Glutamatergic neuron (in vitro differentiated cells): ENCODE measurements at regions not wholly inside any gene's neighbourhood (a gene's known extent, or its start where the extent isn't known, plus 50 kb on each side); places are given as distances from the start of the nearest gene placed in this dataset.

Experiments used
- DNase-seq: peaks from one replicate; pipeline ENCODE4 v3.0.0; 2022
- H3K27ac Mint-ChIP-seq: one replicate; pipeline ENCODE4 v1.8.0; 2020; ENCODE audit warnings: mild to moderate bottlenecking, mixed read lengths, inconsistent platforms; ENCODE audit not compliant: unreplicated experiment
- H3K27me3 Mint-ChIP-seq: one replicate; pipeline ENCODE4 v1.8.0; 2020; ENCODE audit warnings: mild to moderate bottlenecking, moderate library complexity, mixed read lengths, inconsistent platforms; ENCODE audit not compliant: unreplicated experiment
- H3K36me3 Mint-ChIP-seq: one replicate; pipeline ENCODE4 v1.8.0; 2020; ENCODE audit warnings: mild to moderate bottlenecking, mixed read lengths, inconsistent platforms; ENCODE audit not compliant: unreplicated experiment
- H3K4me1 Mint-ChIP-seq: one replicate; pipeline ENCODE4 v1.8.0; 2020; ENCODE audit warnings: mild to moderate bottlenecking, low read depth, mixed read lengths, inconsistent platforms; ENCODE audit not compliant: unreplicated experiment
- H3K4me3 Mint-ChIP-seq: one replicate; pipeline ENCODE4 v1.8.0; 2020; ENCODE audit warnings: mild to moderate bottlenecking, mixed read lengths, inconsistent platforms; ENCODE audit not compliant: unreplicated experiment
- H3K9me3 Mint-ChIP-seq: one replicate; pipeline ENCODE4 v1.8.0; 2020; ENCODE audit warnings: mild to moderate bottlenecking, moderate library complexity, mixed read lengths, inconsistent platforms; ENCODE audit not compliant: unreplicated experiment
- TF ChIP-seq, protein P1 (sequence below): fragments of 200-600 bp; sonication (generic); IDR thresholded peaks from one replicate; pipeline ENCODE4 v1.5.0; 2021; ENCODE audit not compliant: partially characterized antibody, unreplicated experiment

DNA sequence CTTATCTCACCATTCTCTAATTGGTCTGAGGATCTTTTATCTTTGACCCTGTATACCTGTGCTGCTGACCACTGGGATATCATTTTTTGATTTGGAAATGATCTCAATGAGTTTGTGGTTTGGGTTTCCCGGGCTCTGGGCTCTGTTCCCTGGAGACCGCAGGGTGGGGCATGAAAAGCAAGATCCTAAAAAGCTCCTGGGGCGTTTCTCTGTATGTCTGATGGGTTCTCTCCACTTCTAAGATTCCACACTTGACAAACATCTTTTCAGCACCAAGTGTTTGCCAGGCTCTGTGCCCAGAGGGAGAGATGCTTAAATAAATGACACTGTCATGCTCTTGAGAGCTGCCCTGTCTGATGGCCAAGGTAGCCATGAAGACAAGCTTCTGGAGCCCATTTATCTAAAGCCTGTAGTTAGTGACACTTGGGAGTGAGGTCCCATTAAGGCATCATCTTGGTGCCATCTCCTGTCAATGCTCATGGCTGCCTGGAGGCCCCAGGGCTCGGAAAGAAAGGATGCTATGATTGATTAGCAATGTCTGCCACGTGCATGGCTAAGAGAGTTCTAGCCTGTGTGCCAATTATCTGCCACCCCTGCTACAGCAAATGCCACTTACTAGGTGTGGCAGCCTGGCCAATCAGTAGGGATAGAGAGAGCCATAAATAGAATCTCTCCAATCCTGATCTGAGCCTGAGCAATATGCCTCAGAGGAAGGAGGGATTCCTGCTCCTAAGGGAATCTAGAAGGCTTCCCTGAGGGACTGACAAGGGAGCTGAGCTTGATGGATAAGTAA is 531.6 kb downstream of the MN1 start:
- Mint-ChIP-seq H3K36me3 (no peaks in the 10 kb centered on the region), H3K4me1 (peaks cover 2% of the 10 kb centered on the region), H3K9me3 (peaks cover 3% of the 10 kb centered on the region), H3K4me3 (no peak overlapping the region), H3K27ac (no peak overlapping the region), H3K27me3 (peaks cover 5% of the 10 kb centered on the region)
- DNase-seq = no peak
- TF ChIP-seq, protein P1, sequence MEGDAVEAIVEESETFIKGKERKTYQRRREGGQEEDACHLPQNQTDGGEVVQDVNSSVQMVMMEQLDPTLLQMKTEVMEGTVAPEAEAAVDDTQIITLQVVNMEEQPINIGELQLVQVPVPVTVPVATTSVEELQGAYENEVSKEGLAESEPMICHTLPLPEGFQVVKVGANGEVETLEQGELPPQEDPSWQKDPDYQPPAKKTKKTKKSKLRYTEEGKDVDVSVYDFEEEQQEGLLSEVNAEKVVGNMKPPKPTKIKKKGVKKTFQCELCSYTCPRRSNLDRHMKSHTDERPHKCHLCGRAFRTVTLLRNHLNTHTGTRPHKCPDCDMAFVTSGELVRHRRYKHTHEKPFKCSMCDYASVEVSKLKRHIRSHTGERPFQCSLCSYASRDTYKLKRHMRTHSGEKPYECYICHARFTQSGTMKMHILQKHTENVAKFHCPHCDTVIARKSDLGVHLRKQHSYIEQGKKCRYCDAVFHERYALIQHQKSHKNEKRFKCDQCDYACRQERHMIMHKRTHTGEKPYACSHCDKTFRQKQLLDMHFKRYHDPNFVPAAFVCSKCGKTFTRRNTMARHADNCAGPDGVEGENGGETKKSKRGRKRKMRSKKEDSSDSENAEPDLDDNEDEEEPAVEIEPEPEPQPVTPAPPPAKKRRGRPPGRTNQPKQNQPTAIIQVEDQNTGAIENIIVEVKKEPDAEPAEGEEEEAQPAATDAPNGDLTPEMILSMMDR = no peak

DNA sequence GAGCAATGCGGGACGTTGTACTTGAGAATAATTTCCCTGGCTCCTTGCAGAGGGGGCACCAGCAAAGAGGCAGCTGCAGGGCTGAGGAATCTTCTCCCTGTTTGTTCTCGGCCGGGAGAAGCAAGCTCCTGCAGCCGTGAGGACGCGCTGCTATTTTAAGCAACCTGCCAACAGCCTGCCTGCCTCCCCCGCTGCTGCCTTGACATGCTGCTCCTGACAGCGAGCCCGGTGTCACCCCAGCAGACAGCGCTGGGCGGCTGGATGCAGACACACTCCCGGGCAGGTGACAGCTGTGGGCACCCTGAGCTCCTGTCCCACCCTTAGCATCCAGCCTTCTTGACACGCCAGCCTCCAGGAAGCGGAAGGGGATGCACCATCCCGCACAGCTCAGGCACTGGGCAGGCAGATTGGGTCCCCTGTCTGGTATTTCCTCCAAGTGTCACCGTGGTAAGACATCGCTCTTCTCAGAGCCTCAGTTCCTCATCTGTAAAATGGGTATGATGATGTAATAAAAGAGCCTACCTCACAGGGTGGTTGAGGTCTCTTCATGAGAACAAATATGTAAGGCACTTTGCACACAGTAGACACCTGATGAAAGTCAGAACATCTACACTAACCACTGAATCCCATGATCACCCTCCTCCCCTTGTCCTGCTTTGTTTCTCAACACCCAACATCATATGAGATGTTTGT is 530.6 kb downstream of the MN1 start:
- H3K27me3 Mint-ChIP-seq = peaks cover 5% of the 10 kb centered on the region
- H3K27ac Mint-ChIP-seq = no peak overlapping the region
- DNase-seq = no peak
- no peaks in the 10 kb centered on the region for H3K36me3 Mint-ChIP-seq
- H3K4me3 Mint-ChIP-seq = no peak overlapping the region
- H3K4me1 Mint-ChIP-seq = peaks cover 2% of the 10 kb centered on the region
- peaks cover 5% of the 10 kb centered on the region for H3K9me3 Mint-ChIP-seq
- TF ChIP-seq, protein P1 = no peak

DNA sequence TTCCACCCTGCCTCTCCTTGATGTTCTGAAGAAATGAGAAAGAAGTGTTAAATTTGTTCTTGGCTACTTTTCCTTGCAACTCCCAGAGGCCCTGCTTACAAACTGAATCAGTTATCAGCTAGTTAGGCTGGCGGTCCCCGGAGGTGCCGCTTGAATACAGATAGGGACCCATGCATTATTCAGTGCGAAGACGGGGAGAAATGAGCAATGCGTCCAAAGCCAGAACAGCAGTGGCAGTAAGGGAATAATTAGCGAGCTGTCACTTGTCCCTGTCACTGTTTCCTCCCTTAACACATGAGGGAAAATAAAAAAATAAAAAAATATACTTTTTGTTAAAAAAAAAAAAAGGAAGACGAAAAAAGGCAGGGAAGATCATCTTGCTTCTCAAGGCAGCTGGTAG is 528.1 kb downstream of the MN1 start:
- H3K27ac Mint-ChIP-seq = no peak overlapping the region
- peaks cover 5% of the 10 kb centered on the region for H3K27me3 Mint-ChIP-seq
- peaks cover 2% of the 10 kb centered on the region for H3K4me1 Mint-ChIP-seq
- peaks cover 5% of the 10 kb centered on the region for H3K36me3 Mint-ChIP-seq
- peak; percentile 69 for DNase-seq
- no peak overlapping the region for H3K4me3 Mint-ChIP-seq
- peaks cover 3% of the 10 kb centered on the region for H3K9me3 Mint-ChIP-seq
- TF ChIP-seq, protein P1 = no peak

DNA sequence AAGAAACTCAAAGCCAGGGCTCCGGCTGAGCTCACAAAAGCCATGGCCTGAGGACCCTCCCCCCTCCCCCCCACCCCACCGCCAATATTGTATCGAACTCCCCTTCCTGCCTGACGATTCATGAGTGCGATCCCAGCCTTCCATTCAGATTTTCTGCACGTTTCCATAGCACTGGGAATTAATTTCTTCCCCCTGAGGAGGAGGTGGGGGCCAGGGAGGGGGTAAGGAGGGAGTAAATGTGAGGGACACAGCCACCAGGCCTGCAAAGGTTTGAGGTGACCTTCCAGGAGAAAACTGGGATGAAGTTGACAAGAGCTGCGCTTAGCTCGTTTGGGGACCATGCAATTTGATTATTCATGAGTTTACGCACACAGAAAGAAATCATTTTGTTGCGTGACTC is 527.7 kb downstream of the MN1 start:
- H3K4me3 Mint-ChIP-seq = no peak overlapping the region
- TF ChIP-seq, protein P1 = no peak
- peaks cover 3% of the 10 kb centered on the region for H3K9me3 Mint-ChIP-seq
- peaks cover 2% of the 10 kb centered on the region for H3K4me1 Mint-ChIP-seq
- no peak overlapping the region for H3K27ac Mint-ChIP-seq
- DNase-seq = no peak
- H3K27me3 Mint-ChIP-seq = peaks cover 5% of the 10 kb centered on the region
- peaks cover 5% of the 10 kb centered on the region for H3K36me3 Mint-ChIP-seq
